Immature natural killer cell (primary cell): ENCODE measurements at regions not wholly inside any gene's neighbourhood (a gene's known extent, or its start where the extent isn't known, plus 50 kb on each side); places are given as distances from the start of the nearest gene placed in this dataset.

Experiments used
- DNase-seq, 3 donors: peaks; one replicate each; pipeline ENCODE4 v3.0.0; 2022; ENCODE audit warnings: mixed read lengths in 1 of 3
- H3K27ac Mint-ChIP-seq, 6 donors: one replicate each; pipeline ENCODE4 v1.8.0; 2020; ENCODE audit warnings: mixed read lengths in 6 of 6, mild to moderate bottlenecking in 5 of 6, inconsistent platforms in 4 of 6, moderate library complexity in 3 of 6
- H3K27me3 Mint-ChIP-seq, 3 donors: one replicate each; pipeline ENCODE4 v1.8.0; 2020 to 2021; ENCODE audit warnings: low read depth in 3 of 3, mild to moderate bottlenecking in 3 of 3, mixed read lengths in 3 of 3, moderate library complexity in 3 of 3, inconsistent platforms in 1 of 3
- H3K36me3 Mint-ChIP-seq, 3 donors: one replicate each; pipeline ENCODE4 v1.8.0; 2020; ENCODE audit warnings: mixed read lengths in 3 of 3, inconsistent platforms in 2 of 3, mild to moderate bottlenecking in 2 of 3
- H3K4me1 Mint-ChIP-seq, 2 donors: one replicate each; pipeline ENCODE4 v1.8.0; 2020; ENCODE audit warnings: inconsistent platforms in 2 of 2, mild to moderate bottlenecking in 2 of 2, mixed read lengths in 2 of 2, moderate library complexity in 1 of 2
- H3K4me3 Mint-ChIP-seq, 5 donors: one replicate each; pipeline ENCODE4 v1.8.0; 2020; ENCODE audit warnings: mild to moderate bottlenecking in 5 of 5, mixed read lengths in 5 of 5, inconsistent platforms in 3 of 5, moderate library complexity in 3 of 5
- H3K9me3 Mint-ChIP-seq, 6 donors: one replicate each; pipeline ENCODE4 v1.8.0; 2020; ENCODE audit warnings: mild to moderate bottlenecking in 6 of 6, mixed read lengths in 6 of 6, inconsistent platforms in 4 of 6, moderate library complexity in 3 of 6

DNA sequence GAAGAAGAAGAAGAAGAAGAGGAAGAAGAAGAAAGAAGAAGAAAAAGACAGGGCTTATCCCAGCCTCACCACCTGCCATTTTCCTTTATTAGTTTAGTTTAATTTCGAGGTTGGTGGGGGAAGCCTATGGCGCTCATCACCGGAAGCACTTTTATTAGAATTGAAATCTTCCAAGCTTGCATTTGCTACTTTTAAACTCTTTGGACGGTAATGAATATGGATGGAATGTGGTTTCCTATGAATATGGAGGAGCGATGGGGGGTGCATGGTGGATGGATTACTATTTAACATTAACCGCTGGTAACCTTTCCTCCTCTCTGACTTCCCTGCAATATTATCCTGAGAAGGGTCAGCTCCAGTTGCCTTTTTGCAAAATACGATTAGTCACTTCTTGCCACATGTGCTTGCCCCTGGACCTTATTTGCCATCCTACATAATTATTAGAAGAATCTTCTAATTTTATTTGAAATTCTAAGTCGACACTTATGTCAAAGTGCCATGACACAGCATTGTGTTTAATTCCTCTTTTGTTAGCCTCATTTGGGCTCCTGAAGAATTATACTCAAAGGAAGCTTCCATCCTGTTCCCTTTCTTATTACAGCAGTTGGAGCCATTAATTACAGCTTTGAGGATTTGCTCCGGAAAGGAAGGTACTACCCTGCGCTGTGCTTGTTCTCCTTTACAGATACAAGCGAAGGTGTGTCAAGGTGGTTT, 424.5 kb downstream of the VRK1 start:
- Mint-ChIP-seq H3K36me3 (no peaks in the 10 kb centered on the region), H3K9me3 (peaks cover 0 to 1% (median 0%) of the 10 kb centered on the region in 6 donors), H3K4me3 (no peak overlapping the region), H3K27me3 (peaks cover 4 to 22% (median 8%) of the 10 kb centered on the region in 3 donors), H3K4me1 (peaks cover 14 to 18% of the 10 kb centered on the region in 2 donors), H3K27ac (no peak overlapping the region)
- DNase-seq, result no peak

DNA sequence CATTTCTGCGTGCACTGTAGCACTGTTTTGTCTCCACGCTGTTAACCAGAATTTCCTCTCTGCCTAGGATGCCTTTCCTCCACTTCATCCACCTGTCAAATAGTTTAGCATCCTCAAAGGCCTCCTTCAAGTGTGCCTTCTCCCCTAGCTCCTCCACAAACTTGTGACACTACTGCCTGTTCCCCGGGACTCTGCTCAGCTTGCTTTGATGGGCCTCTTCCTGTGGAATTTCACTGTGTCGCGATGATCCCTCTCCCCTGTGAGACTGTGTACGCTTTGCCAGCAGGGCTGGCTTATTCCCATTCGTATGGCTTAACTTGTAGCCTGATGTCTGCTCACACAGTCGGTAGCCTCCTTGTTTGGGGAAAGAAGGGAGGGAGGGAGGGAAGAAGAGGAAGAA, 426.8 kb downstream of the VRK1 start:
- Mint-ChIP-seq H3K4me1 (peaks cover 10 to 12% of the 10 kb centered on the region in 2 donors), H3K9me3 (peaks cover 0 to 1% (median 0%) of the 10 kb centered on the region in 6 donors), H3K27ac (no peak overlapping the region), H3K27me3 (peaks cover 5 to 24% (median 8%) of the 10 kb centered on the region in 3 donors), H3K4me3 (no peak overlapping the region), H3K36me3 (no peaks in the 10 kb centered on the region)
- DNase-seq, result no peak

GRCh38 chr14:97230051-97230450, 432.9 kb downstream of the VRK1 start:
- no peaks in the 10 kb centered on the region for H3K36me3 Mint-ChIP-seq
- H3K27me3 Mint-ChIP-seq, result peaks cover 2 to 8% (median 8%) of the 10 kb centered on the region in 3 donors
- no peak overlapping the region for H3K4me3 Mint-ChIP-seq
- H3K9me3 Mint-ChIP-seq, result peaks cover 0 to 1% (median 0%) of the 10 kb centered on the region in 6 donors
- no peak overlapping the region for H3K27ac Mint-ChIP-seq
- no peak for DNase-seq
- no peaks in the 10 kb centered on the region for H3K4me1 Mint-ChIP-seq

DNA sequence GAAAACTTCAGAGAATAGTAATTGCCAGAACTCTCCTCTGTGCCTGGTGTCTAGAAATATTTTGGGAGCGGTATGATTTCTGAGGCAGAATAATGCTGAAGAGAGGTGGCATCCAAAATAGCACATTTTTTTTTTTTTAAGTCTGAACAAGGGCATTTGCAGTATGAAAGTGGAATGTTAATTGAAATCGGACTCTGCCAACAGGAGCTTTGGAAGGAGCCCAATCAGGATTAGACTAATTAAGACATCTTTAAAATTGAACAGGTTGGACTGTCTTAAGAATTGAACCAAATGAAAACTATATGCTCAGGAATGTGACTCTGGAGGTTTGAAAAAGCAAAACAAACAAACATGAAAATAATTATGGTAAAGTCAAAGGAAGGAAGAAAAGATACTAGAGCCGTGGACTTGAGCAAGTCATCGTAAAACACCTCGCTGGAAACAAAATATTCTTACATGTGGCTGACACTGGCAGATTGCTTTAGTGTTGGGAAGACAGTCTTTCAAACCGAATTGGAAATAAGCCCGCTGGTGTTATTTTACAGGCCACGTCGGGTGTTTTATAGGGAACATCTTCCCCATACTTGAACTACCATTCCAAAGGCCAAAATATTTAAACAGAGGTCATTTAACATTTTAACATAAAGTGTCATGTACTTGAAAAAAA, 436.3 kb downstream of the VRK1 start:
- no peaks in the 10 kb centered on the region for H3K4me1 Mint-ChIP-seq
- H3K27ac Mint-ChIP-seq, result no peak overlapping the region
- no peak for DNase-seq
- peaks cover 0 to 1% (median 0%) of the 10 kb centered on the region in 6 donors for H3K9me3 Mint-ChIP-seq
- no peaks in the 10 kb centered on the region for H3K36me3 Mint-ChIP-seq
- no peak overlapping the region for H3K4me3 Mint-ChIP-seq
- peaks cover 2 to 4% (median 3%) of the 10 kb centered on the region in 3 donors for H3K27me3 Mint-ChIP-seq

DNA sequence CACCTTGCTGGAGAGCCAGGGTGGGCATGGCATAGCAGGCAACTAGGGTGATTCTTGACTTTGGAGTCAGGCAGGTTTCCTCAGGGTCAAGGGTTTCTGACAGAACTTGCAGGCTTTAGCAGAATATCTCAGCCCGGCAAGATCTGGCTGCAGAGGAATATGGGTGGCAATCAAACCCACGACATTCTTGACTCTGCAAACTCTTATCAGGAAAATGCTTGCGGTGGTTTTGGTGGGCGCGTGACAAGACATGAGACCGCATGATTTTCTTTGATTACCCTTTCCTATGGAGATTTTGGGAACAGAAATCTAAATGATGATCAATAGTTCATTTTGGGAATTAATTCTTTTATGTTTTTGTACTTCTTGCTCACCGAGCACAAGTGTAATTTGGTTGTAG, 449.5 kb downstream of the VRK1 start:
- Mint-ChIP-seq H3K27me3 (peaks cover 0 to 14% (median 3%) of the 10 kb centered on the region in 3 donors), H3K9me3 (no peaks in the 10 kb centered on the region), H3K36me3 (no peaks in the 10 kb centered on the region), H3K27ac (no peak overlapping the region), H3K4me1 (peaks cover 6 to 13% of the 10 kb centered on the region in 2 donors), H3K4me3 (no peak overlapping the region)
- no peak for DNase-seq

- DNase-seq, result no peak
- Mint-ChIP-seq H3K4me3 (no peak overlapping the region), H3K4me1 (peaks cover 26 to 31% of the 10 kb centered on the region in 2 donors), H3K27me3 (peaks cover 0 to 3% (median 2%) of the 10 kb centered on the region in 3 donors), H3K36me3 (no peaks in the 10 kb centered on the region), H3K9me3 (no peaks in the 10 kb centered on the region), H3K27ac (no peak overlapping the region)
Observed at GRCh38 chr14:97248973-97249372, 451.8 kb downstream of the VRK1 start.

DNA sequence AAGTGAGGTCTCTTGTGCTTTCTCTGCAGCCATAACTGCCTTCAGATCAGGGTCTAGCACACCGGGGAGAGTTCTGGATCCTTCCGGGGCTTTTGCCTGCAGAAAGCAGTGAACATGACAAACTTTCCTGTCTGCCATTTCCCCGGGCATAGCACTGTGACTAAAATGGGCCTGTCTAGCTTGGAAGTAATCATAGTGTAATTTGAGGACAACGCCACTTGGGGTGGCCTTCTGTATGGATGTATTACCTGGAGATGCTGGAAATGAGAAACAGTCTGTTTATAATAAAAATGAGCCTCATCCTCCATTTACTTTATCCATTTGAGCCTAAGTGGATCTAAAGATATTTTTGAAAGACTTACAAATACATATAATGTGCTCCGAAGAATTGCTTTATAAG, 453.7 kb downstream of the VRK1 start:
- H3K9me3 Mint-ChIP-seq, result no peaks in the 10 kb centered on the region

DNA sequence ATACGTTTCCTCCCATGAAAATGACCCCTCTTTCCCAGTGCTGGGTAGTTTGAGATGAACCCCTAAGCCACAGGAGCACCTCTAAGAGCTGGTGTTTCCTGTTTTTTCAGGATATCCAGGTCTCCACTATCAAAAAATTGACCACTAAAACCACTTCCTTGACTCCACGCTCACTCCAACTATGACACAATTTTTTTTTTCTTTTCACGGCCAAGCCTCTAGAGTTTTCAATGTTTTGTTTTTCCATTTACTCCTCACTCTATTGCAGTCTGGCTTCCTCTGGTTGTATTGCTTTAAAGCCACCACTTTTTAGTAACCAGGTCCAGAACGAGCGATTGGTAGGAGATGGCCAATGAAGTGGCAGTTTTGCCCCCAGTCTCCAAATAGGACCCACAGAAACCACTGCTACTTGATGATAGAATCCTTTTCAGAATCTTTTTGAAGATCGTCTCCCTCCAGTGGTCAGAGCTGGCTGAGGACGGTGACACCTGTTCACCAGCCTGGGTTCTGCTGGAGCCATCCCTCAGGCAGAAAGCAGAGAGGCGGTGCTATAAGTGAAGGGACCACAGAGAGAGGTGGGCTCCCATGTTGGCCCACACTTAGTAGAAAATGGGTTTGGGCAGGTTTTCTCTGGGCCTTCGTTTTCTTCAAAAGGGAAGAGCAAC, 454.4 kb downstream of the VRK1 start:
- Mint-ChIP-seq H3K4me3 (peak overlapping the region in 4 of 5 donors; percentile 0 to 56 (median 6)), H3K27me3 (peaks cover 0 to 3% (median 2%) of the 10 kb centered on the region in 3 donors), H3K4me1 (peaks cover 28 to 36% of the 10 kb centered on the region in 2 donors), H3K9me3 (no peaks in the 10 kb centered on the region), H3K36me3 (no peaks in the 10 kb centered on the region), H3K27ac (peak overlapping the region in 4 of 6 donors; percentile 6 to 59 (median 12))
- peak; percentile 9 to 12 (median 9) for DNase-seq

More for the DNA sequence above, 453.7 kb downstream of the VRK1 start:
- peaks cover 28 to 36% of the 10 kb centered on the region in 2 donors for H3K4me1 Mint-ChIP-seq
- no peak overlapping the region for H3K27ac Mint-ChIP-seq
- DNase-seq, result no peak
- H3K4me3 Mint-ChIP-seq, result no peak overlapping the region
- H3K36me3 Mint-ChIP-seq, result no peaks in the 10 kb centered on the region
- H3K27me3 Mint-ChIP-seq, result peaks cover 0 to 3% (median 2%) of the 10 kb centered on the region in 3 donors

DNA sequence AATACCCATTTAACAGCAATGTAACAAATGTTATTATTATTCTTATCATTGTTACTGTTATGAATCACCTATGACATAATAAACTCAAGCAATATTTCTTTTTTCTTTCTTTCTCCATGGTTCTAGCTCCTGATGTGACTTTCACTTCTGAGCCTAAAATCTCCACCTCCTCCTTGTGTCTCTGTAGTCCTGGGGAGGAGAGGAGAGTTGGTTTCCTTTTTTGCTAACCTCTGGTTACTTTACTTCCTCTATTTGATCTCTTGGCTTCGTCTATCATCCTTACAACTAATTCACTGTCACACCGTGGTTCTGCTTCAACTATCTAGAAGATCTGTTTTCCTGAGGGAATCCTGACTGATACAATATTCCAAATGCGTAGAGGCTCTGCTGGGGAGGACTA, 456.6 kb downstream of the VRK1 start:
- H3K36me3 Mint-ChIP-seq, result no peaks in the 10 kb centered on the region
- DNase-seq, result no peak
- peaks cover 28 to 36% of the 10 kb centered on the region in 2 donors for H3K4me1 Mint-ChIP-seq
- peak overlapping the region in 1 of 5 donors; percentile 19 for H3K4me3 Mint-ChIP-seq
- no peaks in the 10 kb centered on the region for H3K9me3 Mint-ChIP-seq
- no peak overlapping the region for H3K27ac Mint-ChIP-seq
- H3K27me3 Mint-ChIP-seq, result peaks cover 0 to 3% (median 2%) of the 10 kb centered on the region in 3 donors

DNA sequence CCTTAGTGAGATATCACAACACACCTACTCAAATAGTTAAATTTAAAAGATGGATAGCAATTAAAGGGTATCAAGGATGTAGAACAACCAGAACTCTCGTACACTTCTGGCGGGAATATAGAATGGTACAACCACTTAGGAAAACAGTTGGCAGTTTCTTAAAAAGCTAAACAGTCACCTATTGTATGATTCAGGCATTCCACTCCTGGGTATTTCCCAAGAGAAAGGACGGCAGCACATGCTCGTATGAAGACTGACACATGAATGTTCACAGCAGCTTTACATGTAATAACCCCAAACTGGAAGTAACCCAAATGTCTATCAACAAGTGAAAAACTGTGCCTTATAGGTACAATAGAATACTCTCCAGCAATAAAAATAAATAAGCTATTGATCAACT, 465.2 kb downstream of the VRK1 start:
- Mint-ChIP-seq H3K9me3 (no peaks in the 10 kb centered on the region), H3K36me3 (no peaks in the 10 kb centered on the region), H3K4me1 (no peaks in the 10 kb centered on the region), H3K27ac (no peak overlapping the region), H3K27me3 (peaks cover 2 to 3% (median 2%) of the 10 kb centered on the region in 3 donors), H3K4me3 (no peak overlapping the region)
- no peak for DNase-seq

GRCh38 chr14:97264516-97265230, 467.5 kb downstream of the VRK1 start:
- Mint-ChIP-seq H3K27ac (no peak overlapping the region), H3K27me3 (peaks cover 2 to 5% (median 4%) of the 10 kb centered on the region in 3 donors), H3K9me3 (no peaks in the 10 kb centered on the region), H3K4me3 (no peak overlapping the region), H3K36me3 (no peaks in the 10 kb centered on the region), H3K4me1 (no peaks in the 10 kb centered on the region)
- DNase-seq, result no peak

DNA sequence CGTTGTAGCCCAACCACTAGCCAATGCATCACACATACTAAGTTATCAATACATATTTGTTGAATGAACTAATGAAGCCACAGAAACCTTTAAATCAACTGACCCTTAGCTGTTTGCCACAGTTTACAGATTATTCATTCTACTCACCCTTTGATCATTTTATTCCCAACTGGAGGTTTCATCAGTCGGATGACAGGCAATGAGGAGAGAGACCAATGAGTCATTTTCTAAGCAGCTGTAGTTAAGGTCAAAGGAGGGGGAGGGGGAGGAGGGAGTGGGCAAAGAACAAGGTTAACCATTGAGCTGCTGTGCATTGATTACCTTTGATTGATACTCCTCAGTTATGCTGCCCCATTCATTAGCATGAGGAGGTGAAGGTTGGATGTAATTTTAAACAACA, 469.5 kb downstream of the VRK1 start:
- no peaks in the 10 kb centered on the region for H3K4me1 Mint-ChIP-seq
- H3K36me3 Mint-ChIP-seq, result no peaks in the 10 kb centered on the region
- no peak overlapping the region for H3K27ac Mint-ChIP-seq
- DNase-seq, result no peak
- no peak overlapping the region for H3K4me3 Mint-ChIP-seq
- H3K9me3 Mint-ChIP-seq, result no peaks in the 10 kb centered on the region
- peaks cover 4 to 7% (median 5%) of the 10 kb centered on the region in 3 donors for H3K27me3 Mint-ChIP-seq

DNA sequence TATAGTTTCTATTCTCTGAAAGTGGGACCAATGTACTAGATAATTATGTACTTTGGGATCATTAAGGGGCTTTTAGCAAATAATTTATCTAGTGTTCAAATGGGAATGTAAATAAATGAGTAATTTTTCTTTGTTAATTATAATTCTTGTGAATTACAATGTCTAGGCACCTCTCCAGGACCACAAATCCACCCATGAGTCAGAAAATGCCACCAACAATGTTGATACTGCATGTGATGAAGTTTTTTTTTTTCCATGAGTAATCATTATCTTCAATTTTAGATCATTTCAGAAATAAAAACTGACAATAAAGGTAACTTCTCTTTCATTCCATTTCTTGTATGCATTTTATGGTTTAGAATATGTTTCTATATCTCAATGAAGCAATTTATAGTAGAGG, 470.3 kb downstream of the VRK1 start:
- Mint-ChIP-seq H3K4me1 (no peaks in the 10 kb centered on the region), H3K27me3 (peaks cover 2 to 7% (median 5%) of the 10 kb centered on the region in 3 donors), H3K4me3 (no peak overlapping the region), H3K9me3 (no peaks in the 10 kb centered on the region), H3K36me3 (no peaks in the 10 kb centered on the region), H3K27ac (no peak overlapping the region)
- DNase-seq, result no peak
